A673 (cell line): ENCODE measurements at regions not wholly inside any gene's neighbourhood (a gene's known extent, or its start where the extent isn't known, plus 50 kb on each side); places are given as distances from the start of the nearest gene placed in this dataset.

Source experiments
- CTCF ChIP-seq: fragments of 300-800, 200-600 bp; sonication (generic); conservative IDR thresholded peaks from 2 replicates; pipeline ENCODE4 v1.5.1; 2017; ENCODE audit warnings: low read depth, mild to moderate bottlenecking, antibody characterized with exemption, low read length, moderate library complexity, mixed read lengths
- EZH2 ChIP-seq: fragments of 200-600 bp; sonication (generic); IDR thresholded peaks from 2 replicates; pipeline ENCODE4 v1.6.1; 2017; ENCODE audit warnings: borderline replicate concordance, low read depth, mild to moderate bottlenecking, mixed read lengths, antibody characterized with exemption, low read length; ENCODE audit not compliant: poor library complexity, severe bottlenecking

GRCh38 chr3:5445676-5446201 is 258.2 kb downstream of the EDEM1 start:
- no peak for TF ChIP-seq CTCF
- TF ChIP-seq EZH2: no peak
